ENCODE measurements at regions not wholly inside any gene's neighbourhood (a gene's known extent, or its start where the extent isn't known, plus 50 kb on each side); places are given as distances from the start of the nearest gene placed in this dataset.

- no peak for DNase-seq
- no peaks in the 10 kb centered on the region for H3K36me3 ChIP-seq
- no peaks in the 10 kb centered on the region for H3K9me3 ChIP-seq
- intact Hi-C loops (cut with DNase I), result no loop called here
- 72 to 85% methylated on average over 6 of the region's 6 CpGs for WGBS, 2 donors
- H3K27me3 ChIP-seq, result no peaks in the 10 kb centered on the region
- TF ChIP-seq CTCF (IDR thresholded peaks at IDR 0.05), result no peak
- H3K27ac ChIP-seq, result no peak overlapping the region
- no peak overlapping the region for H3K4me3 ChIP-seq
- H3K4me1 ChIP-seq, result no peaks in the 10 kb centered on the region
Measured at GRCh38 chr5:7073666-7074065, 322.3 kb upstream of the ADCY2 start.

GRCh38 chr5:7074176-7074575, 321.8 kb upstream of the ADCY2 start:
- no peak for TF ChIP-seq POLR2A (IDR thresholded peaks at IDR 0.05)
- TF ChIP-seq CTCF (IDR thresholded peaks at IDR 0.05), result no peak
- no peak for DNase-seq
- Histone ChIP-seq H3K4me3 (no peak overlapping the region), H3K9me3 (no peaks in the 10 kb centered on the region), H3K27me3 (no peaks in the 10 kb centered on the region), H3K4me1 (no peaks in the 10 kb centered on the region), H3K27ac (no peak overlapping the region), H3K36me3 (no peaks in the 10 kb centered on the region)
- intact Hi-C loops (cut with DNase I), result no loop called here
- 47 to 55% methylated on average over 1 of the region's 1 CpG for WGBS, 2 donors

GRCh38 chr5:7075470-7075869, 320.5 kb upstream of the ADCY2 start:
- no peaks in the 10 kb centered on the region for H3K27me3 ChIP-seq
- no peak for DNase-seq
- no peak overlapping the region for H3K4me3 ChIP-seq
- TF ChIP-seq CTCF (IDR thresholded peaks at IDR 0.05) (no peak), POLR2A (IDR thresholded peaks at IDR 0.05) (no peak)
- intact Hi-C loops (cut with DNase I), result no loop called here
- H3K27ac ChIP-seq, result no peak overlapping the region
- no peaks in the 10 kb centered on the region for H3K4me1 ChIP-seq
- no peaks in the 10 kb centered on the region for H3K9me3 ChIP-seq
- no peaks in the 10 kb centered on the region for H3K36me3 ChIP-seq
- WGBS, 2 donors, result 77 to 78% methylated on average over 1 of the region's 1 CpG

GRCh38 chr5:7078101-7078500, 317.8 kb upstream of the ADCY2 start:
- Histone ChIP-seq H3K4me1 (no peaks in the 10 kb centered on the region), H3K27ac (no peak overlapping the region), H3K27me3 (no peaks in the 10 kb centered on the region), H3K9me3 (no peaks in the 10 kb centered on the region), H3K4me3 (no peak overlapping the region), H3K36me3 (no peaks in the 10 kb centered on the region)
- no peak for TF ChIP-seq POLR2A (IDR thresholded peaks at IDR 0.05)
- no peak for TF ChIP-seq CTCF (IDR thresholded peaks at IDR 0.05)
- WGBS, 2 donors, result 52 to 57% methylated on average over 2 to 4 of the region's 6 CpGs
- intact Hi-C loops (cut with DNase I), result no loop called here
- DNase-seq, result no peak

GRCh38 chr5:7078901-7079300, 317.0 kb upstream of the ADCY2 start:
- Histone ChIP-seq H3K4me3 (no peak overlapping the region), H3K4me1 (no peaks in the 10 kb centered on the region), H3K9me3 (no peaks in the 10 kb centered on the region), H3K27me3 (no peaks in the 10 kb centered on the region), H3K36me3 (no peaks in the 10 kb centered on the region), H3K27ac (no peak overlapping the region)
- TF ChIP-seq CTCF (IDR thresholded peaks at IDR 0.05) (peak in 2 of 6 experiments; percentile 10 to 25), POLR2A (IDR thresholded peaks at IDR 0.05) (no peak)
- DNase-seq, result no peak
- intact Hi-C loops (cut with DNase I), result no loop called here
- WGBS, 2 donors, result 17 to 50% methylated on average over 8 to 9 of the region's 9 CpGs

All from esophagus squamous epithelium (tissue), 5 donors.